HG03354 (cell line): ENCODE measurements at regions not wholly inside any gene's neighbourhood (a gene's known extent, or its start where the extent isn't known, plus 50 kb on each side); places are given as distances from the start of the nearest gene placed in this dataset.
A peak's percentile ranks its signal among the peaks of the same experiment; 100 is the strongest.
"Not testable (repeated sequence)": the region's sequence is repeated elsewhere in the genome, so short reads cannot be mapped to it uniquely, and the experiment has no call there.

Experiments
- ATAC-seq: cut with Tn5 transposase; IDR thresholded peaks from one replicate; pipeline ENCODE4 v1.9.1; 2021; ENCODE audit warnings: mild to moderate bottlenecking; ENCODE audit not compliant: unreplicated experiment, poor library complexity, severe bottlenecking

DNA sequence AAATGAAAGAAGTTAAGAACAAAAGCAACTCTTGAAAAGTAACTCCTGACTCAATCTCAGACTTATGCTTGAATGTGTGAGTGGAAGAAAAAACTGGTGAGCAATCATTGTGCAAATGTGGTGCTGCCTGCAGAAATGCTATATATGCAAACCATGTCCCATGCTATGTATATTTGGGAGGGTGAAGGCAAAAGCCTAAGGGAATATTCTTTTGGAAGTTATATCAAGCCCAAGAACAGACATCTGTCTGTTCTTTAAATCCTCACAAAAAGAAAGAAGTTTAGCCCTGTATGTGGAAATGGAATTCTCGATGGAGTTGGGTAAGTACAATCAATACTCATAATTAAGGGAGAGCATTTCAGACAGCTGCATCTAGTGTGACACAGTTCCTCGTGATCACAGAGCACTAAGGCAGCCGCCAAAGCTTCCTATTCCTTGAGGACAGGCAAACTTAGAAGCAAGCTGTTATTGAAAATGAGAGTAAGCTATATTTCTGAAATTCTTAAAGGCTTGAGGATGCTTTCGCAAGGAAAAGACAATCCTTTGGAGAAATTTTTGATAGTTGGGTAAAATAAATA, 406.5 kb upstream of the CHORDC1 start:
- no peak for ATAC-seq

DNA sequence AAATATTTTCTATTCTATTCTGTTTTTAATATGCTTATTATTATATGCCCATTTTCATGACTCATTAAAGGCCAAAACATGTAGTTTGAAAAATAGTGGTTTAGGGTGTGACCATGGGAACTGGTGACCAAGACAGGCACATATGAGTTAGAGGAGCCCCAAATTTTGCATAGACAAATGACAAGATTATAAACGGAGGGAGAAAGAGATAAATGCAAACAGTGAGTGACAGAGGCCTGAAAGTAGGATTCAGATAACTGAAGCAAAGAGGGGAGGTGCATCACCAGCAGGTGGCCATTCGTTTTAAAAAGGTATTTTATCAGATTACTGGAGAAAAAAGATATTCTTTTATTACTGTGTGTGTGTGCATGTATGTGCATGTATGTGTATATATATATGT, 391.5 kb upstream of the CHORDC1 start:
- ATAC-seq: no peak

- ATAC-seq: not testable (repeated sequence)
These were observed 390.2 kb upstream of the CHORDC1 start for GRCh38 chr11:90613037-90613436.

GRCh38 chr11:90606721-90607120, 383.9 kb upstream of the CHORDC1 start:
- ATAC-seq: no peak

GRCh38 chr11:90601261-90601660, 378.4 kb upstream of the CHORDC1 start:
- no peak for ATAC-seq

GRCh38 chr11:90594658-90595057, 371.8 kb upstream of the CHORDC1 start:
- no peak for ATAC-seq

DNA sequence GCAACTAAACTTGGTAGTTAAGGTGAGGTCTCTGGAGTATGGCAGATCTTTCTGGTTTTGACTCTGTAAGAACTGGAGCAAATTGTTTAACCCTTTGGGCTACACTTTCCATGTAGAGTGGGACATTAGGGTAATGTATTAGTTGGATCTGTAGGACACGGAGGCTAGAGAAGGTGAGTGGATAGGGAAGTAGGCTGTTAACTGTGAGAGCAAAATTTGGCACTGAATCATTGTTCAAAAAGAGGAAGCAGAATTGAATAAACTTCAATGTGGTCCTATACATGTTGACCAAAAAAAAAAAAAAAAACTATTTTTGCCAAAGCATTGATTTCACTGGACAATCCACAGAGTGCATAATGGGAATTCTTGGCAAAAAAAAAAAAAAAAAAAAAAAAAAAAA, 370.2 kb upstream of the CHORDC1 start:
- ATAC-seq: peak; percentile 55

DNA sequence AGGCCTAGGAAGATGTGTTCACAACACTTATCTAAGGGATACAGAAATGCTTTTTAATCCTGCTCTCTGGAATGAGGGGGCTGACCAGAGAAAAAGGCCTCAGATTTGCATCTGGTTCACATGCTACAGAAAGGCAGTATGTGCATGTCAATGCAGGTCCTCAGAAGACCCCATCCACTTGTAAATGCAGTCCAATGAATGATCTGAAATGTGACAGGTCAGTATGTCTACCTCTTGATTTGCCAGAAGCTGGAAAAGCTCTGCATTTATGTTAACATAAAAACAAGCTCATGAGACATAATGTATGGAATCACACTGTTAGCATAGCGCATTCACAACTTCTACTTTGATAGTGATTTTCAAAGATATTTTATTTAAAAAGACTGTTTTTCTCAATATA, 367.4 kb upstream of the CHORDC1 start:
- ATAC-seq: no peak

- ATAC-seq: no peak
These were observed 366.9 kb upstream of the CHORDC1 start for GRCh38 chr11:90589735-90590134.

GRCh38 chr11:90587896-90588295, 365.0 kb upstream of the CHORDC1 start:
- no peak for ATAC-seq

DNA sequence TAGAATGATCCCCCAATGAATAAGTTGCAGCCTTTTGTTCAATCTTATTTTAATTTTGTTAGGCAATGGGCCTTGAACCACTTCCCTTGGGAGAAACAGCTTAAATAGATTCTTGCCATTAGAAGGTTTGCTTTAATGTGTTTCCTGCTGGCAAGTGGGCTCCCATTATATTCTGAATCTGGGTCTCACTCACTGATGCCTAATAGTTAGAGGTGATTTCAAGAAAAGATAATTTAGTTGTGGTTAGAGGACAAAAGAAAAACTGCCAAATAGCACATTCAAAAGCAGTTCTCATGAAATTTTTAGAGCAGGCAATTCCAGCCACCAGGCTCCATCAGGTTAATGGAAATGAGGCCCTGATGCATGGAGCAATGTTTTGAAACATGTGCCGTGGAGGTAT, 362.6 kb upstream of the CHORDC1 start:
- ATAC-seq: no peak

DNA sequence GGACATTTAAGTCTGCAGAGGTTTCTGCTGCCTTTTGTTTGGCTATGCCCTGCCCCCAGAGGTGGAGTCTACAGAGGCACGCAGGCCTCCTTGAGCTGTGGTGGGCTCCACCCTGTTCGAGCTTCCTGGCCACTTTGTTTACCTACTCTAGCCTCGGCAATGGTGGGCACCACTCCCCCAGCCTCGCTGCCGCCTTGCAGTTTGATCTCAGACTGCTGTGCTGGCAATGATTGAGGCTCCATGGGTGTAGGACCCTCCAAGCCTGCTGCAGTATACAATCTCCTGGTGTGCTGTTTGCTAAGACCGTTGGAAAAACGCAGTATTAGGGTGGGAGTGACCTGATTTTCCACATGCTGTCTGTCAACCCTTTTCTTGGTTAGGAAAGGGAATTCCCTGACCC, 360.1 kb upstream of the CHORDC1 start:
- ATAC-seq: not testable (repeated sequence)

DNA sequence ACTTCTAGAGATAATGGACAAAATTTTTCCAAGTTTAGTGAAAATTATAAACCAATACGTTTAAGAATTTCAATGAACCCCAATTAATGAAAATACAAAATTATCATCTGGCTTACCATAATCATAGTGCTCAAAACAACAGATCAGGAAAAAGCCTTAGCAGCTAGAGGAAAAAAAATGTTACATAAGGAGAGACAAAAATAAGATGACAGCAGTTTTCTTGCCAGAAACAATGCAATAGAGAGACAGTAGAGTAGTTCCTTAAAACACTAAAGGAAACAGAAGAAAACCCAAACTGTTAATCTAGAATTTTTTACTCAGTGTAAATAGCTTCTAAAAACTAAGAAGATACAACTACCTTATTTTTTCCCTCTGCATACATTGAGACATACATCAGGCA, 341.7 kb upstream of the CHORDC1 start:
- ATAC-seq: no peak

- ATAC-seq: no peak
These were observed 335.5 kb upstream of the CHORDC1 start for GRCh38 chr11:90558328-90558865.

DNA sequence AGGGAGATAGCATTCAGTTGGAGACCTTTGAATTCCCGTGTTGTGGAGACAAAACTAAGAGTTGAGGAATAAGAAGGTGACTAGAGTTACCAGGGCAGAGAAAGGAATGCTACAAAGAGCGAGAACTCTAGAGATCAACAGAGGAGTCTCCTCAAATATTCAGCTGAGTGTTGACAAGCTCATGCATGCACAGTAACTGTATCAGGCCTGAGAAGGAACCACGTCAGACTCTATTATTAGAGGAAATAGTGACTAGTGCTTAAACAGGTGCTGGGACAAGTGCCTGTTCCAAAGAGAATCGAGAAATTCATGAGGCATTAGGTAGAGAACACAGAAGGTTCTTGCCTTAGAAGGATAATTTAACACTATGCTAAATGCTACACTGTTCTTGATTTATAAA, 333.8 kb upstream of the CHORDC1 start:
- ATAC-seq: no peak

DNA sequence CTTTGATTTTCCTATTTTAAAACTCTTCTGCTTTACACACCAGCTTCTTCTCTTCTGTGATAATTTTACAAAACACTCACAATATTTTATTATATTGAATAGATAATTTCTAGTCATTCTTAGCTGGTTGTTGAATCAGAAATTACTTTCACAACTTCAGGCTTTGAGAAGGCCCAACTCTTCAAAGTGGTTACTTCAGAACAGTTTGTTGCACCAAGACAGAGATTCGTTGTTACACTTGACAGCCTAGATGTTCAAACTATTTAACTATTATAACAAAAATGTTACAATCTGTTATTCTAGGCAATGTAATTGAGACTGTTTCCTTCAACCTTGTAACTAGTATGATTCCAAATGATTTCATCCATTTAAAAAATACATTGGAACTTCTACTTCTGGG, 333.2 kb upstream of the CHORDC1 start:
- no peak for ATAC-seq

- ATAC-seq: no peak
These were observed 332.6 kb upstream of the CHORDC1 start for GRCh38 chr11:90555477-90555876.

DNA sequence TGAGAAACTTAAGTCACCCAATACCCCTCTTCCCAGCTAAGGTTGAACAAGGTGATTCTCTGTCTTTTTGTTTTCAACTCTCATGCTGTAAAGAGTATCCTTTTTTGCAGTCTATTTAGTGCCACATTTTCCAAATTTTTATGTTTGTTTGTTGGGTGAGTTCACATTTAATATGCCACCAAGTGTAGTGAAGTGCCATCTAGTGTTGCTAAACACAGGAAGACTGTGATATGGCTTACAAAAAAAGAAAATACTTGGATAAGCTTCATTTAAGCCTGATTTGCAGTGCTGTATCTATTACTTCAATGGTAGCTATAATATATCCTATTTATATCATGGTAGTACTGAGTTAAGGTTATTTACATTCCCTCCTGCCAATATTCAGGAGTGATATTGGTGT, 319.2 kb upstream of the CHORDC1 start:
- no peak for ATAC-seq

- ATAC-seq: no peak
These were observed 313.5 kb upstream of the CHORDC1 start for GRCh38 chr11:90536301-90536700.

- no peak for ATAC-seq
These were observed 309.3 kb upstream of the CHORDC1 start for GRCh38 chr11:90532125-90532524.

DNA sequence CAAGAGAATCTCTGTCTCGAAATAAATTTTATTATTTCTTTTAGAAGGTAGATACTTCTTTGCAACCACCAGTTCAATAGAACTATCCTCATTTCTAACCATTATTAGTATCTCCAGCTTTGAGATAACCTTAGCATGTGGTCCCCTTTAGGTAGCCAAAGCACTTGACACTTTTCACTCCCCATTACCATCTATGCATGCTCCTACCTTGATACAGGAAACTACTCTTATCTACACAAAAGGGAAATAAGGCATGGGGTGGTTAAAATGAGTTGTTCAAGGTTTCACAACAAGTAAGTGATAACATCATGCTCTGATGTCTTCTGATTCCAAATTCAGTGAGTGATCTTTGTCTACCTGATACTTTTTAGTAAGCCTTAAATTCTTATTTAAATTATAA, 308.2 kb upstream of the CHORDC1 start:
- ATAC-seq: no peak

- ATAC-seq: no peak
These were observed 303.1 kb upstream of the CHORDC1 start for GRCh38 chr11:90525962-90526361.
